Calu3 (cell line): ENCODE measurements at regions not wholly inside any gene's neighbourhood (a gene's known extent, or its start where the extent isn't known, plus 50 kb on each side); places are given as distances from the start of the nearest gene placed in this dataset.

Experiments used
- BruUV-seq: library from RNA; stranded (reverse); fragments of 400-500 nt; replicated peaks from 2 replicates; lab custom pipeline; 2021; lab: Mats Ljungman, UMichigan
- CTCF ChIA-PET: fragments of 300-600 bp; sonication (Branson Sonifier 250); formaldehyde crosslinking; loops from one replicate; lab custom pipeline; 2022; ENCODE audit warnings: antibody characterized with exemption; lab: Charles Lee
- DNase-seq: peaks from one replicate; pipeline ENCODE4 v3.0.0; 2022
- H3K27ac Mint-ChIP-seq: one replicate; pipeline ENCODE4 v1.8.0; 2022; ENCODE audit warnings: mixed read lengths; ENCODE audit not compliant: unreplicated experiment
- H3K27me3 Mint-ChIP-seq: one replicate; pipeline ENCODE4 v1.8.0; 2022; ENCODE audit warnings: mixed read lengths; ENCODE audit not compliant: unreplicated experiment
- H3K36me3 Mint-ChIP-seq: one replicate; pipeline ENCODE4 v1.8.0; 2022; ENCODE audit warnings: mild to moderate bottlenecking, moderate library complexity, mixed read lengths; ENCODE audit not compliant: insufficient read depth, unreplicated experiment
- H3K4me1 Mint-ChIP-seq: one replicate; pipeline ENCODE4 v1.8.0; 2022; ENCODE audit warnings: mild to moderate bottlenecking, low read depth, mixed read lengths; ENCODE audit not compliant: unreplicated experiment
- H3K4me3 Mint-ChIP-seq: one replicate; pipeline ENCODE4 v1.8.0; 2022; ENCODE audit warnings: mild to moderate bottlenecking, low read depth, moderate library complexity, mixed read lengths; ENCODE audit not compliant: unreplicated experiment
- H3K9me3 Mint-ChIP-seq: one replicate; pipeline ENCODE4 v1.8.0; 2022; ENCODE audit warnings: low read depth, mixed read lengths; ENCODE audit not compliant: unreplicated experiment
- CTCF ChIP-seq: fragments of 200-600 bp; IDR thresholded peaks from one replicate; pipeline ENCODE4 v1.8.0; 2022; ENCODE audit warnings: antibody characterized with exemption; ENCODE audit not compliant: unreplicated experiment
- intact Hi-C: fragments of 100-400 bp; cut with micrococcal nuclease; formaldehyde crosslinking; loops from one replicate; pipeline ENCODE4 v1.10.0; 2022; ENCODE audit not compliant: unreplicated experiment

DNA sequence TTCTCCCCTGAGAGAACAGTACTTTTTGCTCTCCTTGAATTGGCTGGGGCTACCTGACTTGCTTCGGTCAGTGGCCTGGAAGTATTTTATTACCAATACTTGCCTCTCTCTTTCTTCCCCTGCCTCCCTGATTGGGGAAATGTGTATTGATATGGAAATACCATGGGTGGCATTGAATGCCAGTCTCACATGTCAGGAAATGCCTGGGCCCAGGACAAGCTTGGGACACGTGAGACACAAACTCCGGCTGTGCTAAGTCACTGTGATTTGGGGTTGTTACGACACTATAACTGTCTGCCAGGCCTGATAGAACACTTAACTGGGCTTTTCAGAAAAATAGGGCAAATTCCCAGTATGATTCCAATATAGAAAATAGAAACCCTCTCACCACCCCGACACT lies 238.3 kb downstream of the GADD45G start:
- no peak for DNase-seq
- Mint-ChIP-seq H3K27ac (no peak overlapping the region), H3K4me1 (no peaks in the 10 kb centered on the region), H3K9me3 (no peaks in the 10 kb centered on the region), H3K36me3 (no peaks in the 10 kb centered on the region), H3K27me3 (peaks cover 80% of the 10 kb centered on the region), H3K4me3 (no peak overlapping the region)
- no peak for TF ChIP-seq CTCF
- no TSS peak for BruUV-seq
- CTCF ChIA-PET = no interaction called here
- intact Hi-C loops = no loop called here

DNA sequence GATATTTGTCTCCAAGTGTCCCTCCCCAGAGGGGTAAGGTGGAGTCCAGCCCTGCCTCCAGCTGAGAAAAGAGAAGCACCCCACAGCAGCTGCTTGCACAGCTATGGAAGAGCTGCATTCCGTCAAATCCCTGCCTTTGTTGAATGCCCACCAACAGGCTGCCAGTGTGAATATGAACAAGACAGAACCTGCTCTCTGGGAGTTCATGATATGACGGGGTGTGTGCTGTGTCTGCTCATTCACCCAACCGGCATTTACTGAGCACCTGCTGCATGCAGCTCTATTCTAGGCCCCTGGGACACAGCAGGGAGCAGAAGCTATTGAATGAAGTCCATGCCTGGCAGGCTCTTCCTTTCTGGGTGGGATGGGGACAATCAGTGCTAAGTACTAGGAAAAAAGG lies 238.8 kb downstream of the GADD45G start:
- Mint-ChIP-seq H3K36me3 (no peaks in the 10 kb centered on the region), H3K27ac (no peak overlapping the region), H3K4me1 (no peaks in the 10 kb centered on the region), H3K27me3 (peaks cover 85% of the 10 kb centered on the region), H3K4me3 (no peak overlapping the region), H3K9me3 (no peaks in the 10 kb centered on the region)
- DNase-seq = no peak
- BruUV-seq = no TSS peak
- CTCF ChIA-PET = no interaction called here
- TF ChIP-seq CTCF = no peak
- intact Hi-C loops = no loop called here

DNA sequence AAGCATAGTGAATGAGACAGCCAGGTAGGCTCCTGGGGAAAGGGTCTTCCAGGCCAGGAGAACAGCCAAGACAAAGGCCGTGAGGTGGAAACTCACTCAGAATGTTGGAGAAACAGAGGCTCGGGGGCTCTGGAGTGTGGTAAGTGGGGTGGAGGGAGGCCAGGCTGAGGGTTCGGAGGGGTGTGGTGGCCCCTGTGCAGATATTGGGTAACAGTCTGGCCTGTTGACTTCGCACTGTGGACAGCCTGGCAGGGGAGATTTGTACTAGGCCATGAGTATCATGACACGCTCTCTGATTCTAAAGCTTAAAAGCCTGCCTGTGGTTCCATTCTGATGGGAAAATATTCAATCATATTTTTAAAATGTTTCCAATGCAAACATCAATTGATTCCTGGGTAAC lies 239.3 kb downstream of the GADD45G start:
- DNase-seq = no peak
- Mint-ChIP-seq H3K27me3 (peaks cover 90% of the 10 kb centered on the region), H3K4me1 (no peaks in the 10 kb centered on the region), H3K36me3 (no peaks in the 10 kb centered on the region), H3K27ac (no peak overlapping the region), H3K4me3 (no peak overlapping the region), H3K9me3 (no peaks in the 10 kb centered on the region)
- TF ChIP-seq CTCF = no peak
- CTCF ChIA-PET = no interaction called here
- BruUV-seq = no TSS peak
- intact Hi-C loops = no loop called here

DNA sequence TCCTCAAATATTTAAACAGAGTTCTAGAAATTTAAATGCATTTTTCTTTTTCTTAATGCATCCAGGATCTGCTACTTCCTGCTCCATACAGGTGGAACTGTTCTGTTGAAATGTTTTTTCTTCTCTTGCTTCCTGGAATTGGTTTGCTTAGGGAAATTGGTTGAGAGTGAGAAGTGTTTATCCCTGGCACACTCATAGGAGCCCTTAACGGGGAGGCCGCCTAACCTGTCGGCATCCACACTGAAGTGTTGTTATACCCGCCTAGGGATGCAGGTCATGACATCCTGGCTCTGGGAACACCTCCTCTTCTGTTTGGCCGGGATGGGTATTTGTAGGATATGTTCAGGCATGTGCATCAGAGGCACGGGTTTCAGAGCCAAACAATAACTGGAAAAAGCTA lies 239.7 kb downstream of the GADD45G start:
- H3K4me3 Mint-ChIP-seq = no peak overlapping the region
- H3K9me3 Mint-ChIP-seq = no peaks in the 10 kb centered on the region

More for the DNA sequence above, 239.7 kb downstream of the GADD45G start:
- intact Hi-C loops = no loop called here
- Mint-ChIP-seq H3K4me1 (no peaks in the 10 kb centered on the region), H3K27me3 (peaks cover 95% of the 10 kb centered on the region), H3K36me3 (no peaks in the 10 kb centered on the region), H3K27ac (no peak overlapping the region)
- no TSS peak for BruUV-seq
- no peak for TF ChIP-seq CTCF
- CTCF ChIA-PET = no interaction called here
- no peak for DNase-seq
